Spleen (tissue), 7 donors: ENCODE measurements at regions not wholly inside any gene's neighbourhood (a gene's known extent, or its start where the extent isn't known, plus 50 kb on each side); places are given as distances from the start of the nearest gene placed in this dataset.

Experiments used
- CTCF ChIP-seq, 11 experiments: fragments of 200-600 bp in 7 of 11; fragments of 450-650 bp in 4 of 11; sonication (generic) in 4 of 11; IDR thresholded peaks in 8 of 11; conservative IDR thresholded peaks in 3 of 11; 1 replicate in 7 of 11; 2 replicates in 4 of 11; pipeline versions ENCODE4 v1.4.0 to v1.8.0; 2016 to 2021; ENCODE audit warnings: antibody characterized with exemption in 11 of 11, inconsistent platforms in 4 of 11, mild to moderate bottlenecking in 1 of 11
- POLR2A ChIP-seq, 3 donors: fragments of 450-650 bp; IDR thresholded peaks; one replicate each; pipeline ENCODE4 v1.5.1; 2017; ENCODE audit warnings: antibody characterized with exemption in 3 of 3, mild to moderate bottlenecking in 1 of 3
- donor health status: DM: no; HTN: no; CAD: no; lungs with moderate emphysema.
- donor health status: DM: no; HTN: no; CAD: no.
- donor health status: DM: no; HTN: no; CAD: no.

GRCh38 chr1:182305861-182306260 lies 85.7 kb downstream of the GLUL start:
- TF ChIP-seq CTCF (IDR thresholded peaks at IDR 0.05 in 8 of 11, conservative IDR thresholded peaks at IDR 0.05 in 3 of 11) (no peak), POLR2A (IDR thresholded peaks at IDR 0.05) (no peak)
